Lower leg skin (tissue), 4 donors: ENCODE measurements at regions not wholly inside any gene's neighbourhood (a gene's known extent, or its start where the extent isn't known, plus 50 kb on each side); places are given as distances from the start of the nearest gene placed in this dataset.
"Not testable (repeated sequence)": the region's sequence is repeated elsewhere in the genome, so short reads cannot be mapped to it uniquely, and the experiment has no call there.

Experiments used
- DNase-seq, 2 donors: peaks; one replicate each; pipeline ENCODE4 v3.0.0-alpha.2; 2019; ENCODE audit warnings: low spot score in 2 of 2
- H3K4me3 ChIP-seq: fragments of 200-600 bp; sonication (generic); 2 replicates; pipeline ENCODE4 v1.5.1; 2017; ENCODE audit warnings: mild to moderate bottlenecking, low read depth; ENCODE audit not compliant: poor library complexity, severe bottlenecking
- POLR2A ChIP-seq, 2 donors: fragments of 450-650 bp; IDR thresholded peaks; one replicate each; pipeline ENCODE4 v1.6.1; 2016 to 2017; ENCODE audit warnings: antibody characterized with exemption in 2 of 2, mild to moderate bottlenecking in 1 of 2, moderate library complexity in 1 of 2
- WGBS, 2 donors: methylation state at CpG; one replicate each; pipeline ENCODE4 v1.1.5; 2018; 5-methylcytosine and 5-hydroxymethylcytosine counted together
- intact Hi-C: fragments of 100-400 bp; cut with DNase I; formaldehyde crosslinking; loops from one replicate; pipeline ENCODE4 v1.15.0; 2023; ENCODE audit warnings: low total_unique reads
- TF ChIP-seq, protein P1 (sequence below), 3 donors: fragments of 450-650 bp; IDR thresholded peaks; one replicate each; pipeline ENCODE4 v1.5.1; 2016; ENCODE audit warnings: antibody characterized with exemption in 3 of 3, mild to moderate bottlenecking in 3 of 3, moderate library complexity in 2 of 3

DNA sequence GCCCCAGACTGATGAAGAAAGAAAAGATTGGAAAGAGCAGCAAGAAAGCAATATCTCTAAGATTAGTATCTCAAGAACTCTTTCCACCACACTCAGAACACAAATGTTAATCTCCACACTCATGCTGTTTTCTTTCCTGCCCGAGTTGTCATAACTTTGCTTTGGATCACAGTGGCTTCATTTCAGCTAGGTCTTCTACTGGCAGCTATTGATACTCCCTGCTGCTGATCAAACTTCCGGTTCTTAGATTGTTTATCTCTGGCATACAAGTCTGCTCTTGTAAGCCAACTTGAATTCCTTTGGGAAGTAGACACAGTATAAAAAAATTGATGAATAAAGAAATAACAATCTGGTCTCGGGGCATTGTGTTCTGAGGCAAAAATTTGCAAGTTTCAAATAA, 77.7 kb upstream of the SPEF2 start:
- no peak overlapping the region for H3K4me3 ChIP-seq
- 24 to 37% methylated on average over 3 of the region's 3 CpGs for WGBS, 2 donors
- TF ChIP-seq, protein P1, sequence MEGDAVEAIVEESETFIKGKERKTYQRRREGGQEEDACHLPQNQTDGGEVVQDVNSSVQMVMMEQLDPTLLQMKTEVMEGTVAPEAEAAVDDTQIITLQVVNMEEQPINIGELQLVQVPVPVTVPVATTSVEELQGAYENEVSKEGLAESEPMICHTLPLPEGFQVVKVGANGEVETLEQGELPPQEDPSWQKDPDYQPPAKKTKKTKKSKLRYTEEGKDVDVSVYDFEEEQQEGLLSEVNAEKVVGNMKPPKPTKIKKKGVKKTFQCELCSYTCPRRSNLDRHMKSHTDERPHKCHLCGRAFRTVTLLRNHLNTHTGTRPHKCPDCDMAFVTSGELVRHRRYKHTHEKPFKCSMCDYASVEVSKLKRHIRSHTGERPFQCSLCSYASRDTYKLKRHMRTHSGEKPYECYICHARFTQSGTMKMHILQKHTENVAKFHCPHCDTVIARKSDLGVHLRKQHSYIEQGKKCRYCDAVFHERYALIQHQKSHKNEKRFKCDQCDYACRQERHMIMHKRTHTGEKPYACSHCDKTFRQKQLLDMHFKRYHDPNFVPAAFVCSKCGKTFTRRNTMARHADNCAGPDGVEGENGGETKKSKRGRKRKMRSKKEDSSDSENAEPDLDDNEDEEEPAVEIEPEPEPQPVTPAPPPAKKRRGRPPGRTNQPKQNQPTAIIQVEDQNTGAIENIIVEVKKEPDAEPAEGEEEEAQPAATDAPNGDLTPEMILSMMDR (IDR thresholded peaks at IDR 0.05), result no peak
- no peak for TF ChIP-seq POLR2A (IDR thresholded peaks at IDR 0.05)
- DNase-seq, result no peak
- intact Hi-C loops, result no loop called here

DNA sequence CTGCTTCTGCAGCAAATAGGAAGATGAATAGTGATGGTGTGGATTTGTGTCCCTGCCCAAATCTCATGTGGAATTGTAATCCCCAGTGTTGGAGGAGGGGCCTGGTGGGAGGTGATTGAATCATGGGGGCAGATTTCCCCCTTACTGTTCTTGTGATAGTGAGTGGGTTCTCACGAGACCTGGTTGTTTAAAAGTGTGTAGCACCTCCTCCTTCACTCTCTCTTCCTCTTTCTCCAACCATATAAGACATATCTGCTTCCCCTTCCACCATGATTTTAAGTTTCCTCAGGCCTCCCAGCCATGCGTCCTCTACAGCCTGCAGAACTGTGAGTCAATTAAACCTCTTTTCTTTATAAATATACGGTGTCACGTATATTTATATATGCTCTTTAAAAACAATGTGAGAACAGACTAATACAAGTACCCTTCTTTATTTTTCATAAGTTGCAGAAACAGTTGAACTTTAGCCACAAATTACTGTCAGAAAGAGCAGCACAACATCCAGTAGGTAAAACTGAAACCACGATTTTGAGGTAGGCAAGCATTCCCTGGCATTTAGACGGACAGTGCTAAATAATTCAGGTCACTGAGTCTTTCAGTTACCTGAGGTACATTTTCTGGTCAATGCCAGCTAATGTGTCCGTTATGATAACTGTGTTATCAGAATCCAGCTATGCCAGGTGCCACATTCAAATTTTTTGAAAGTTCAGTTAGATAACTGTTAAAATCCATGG, 79.3 kb upstream of the SPEF2 start:
- no peak for DNase-seq
- no peak overlapping the region for H3K4me3 ChIP-seq
- intact Hi-C loops, result no loop called here
- TF ChIP-seq POLR2A (IDR thresholded peaks at IDR 0.05), result no peak
- TF ChIP-seq, protein P1 (IDR thresholded peaks at IDR 0.05), result no peak
- 70 to 77% methylated on average over 7 of the region's 7 CpGs for WGBS, 2 donors

DNA sequence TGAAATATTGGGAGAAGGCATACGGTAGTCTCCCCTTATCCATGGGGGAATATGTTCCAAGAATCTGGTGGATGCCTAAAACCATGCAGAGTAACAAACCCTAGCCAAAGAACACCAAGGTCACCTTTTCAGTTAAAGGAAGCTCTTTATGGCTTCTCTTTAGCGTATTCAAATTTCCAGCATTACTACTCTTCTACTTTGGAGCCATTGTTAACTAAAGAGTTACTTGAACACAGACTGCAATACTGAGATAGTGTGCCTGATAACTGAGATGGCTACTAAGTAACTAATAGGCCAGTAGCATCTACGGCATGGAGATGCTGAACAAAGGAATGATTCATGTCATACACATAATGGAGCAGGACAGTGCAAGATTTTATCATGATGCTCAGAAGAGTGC, 84.5 kb upstream of the SPEF2 start:
- WGBS, 2 donors, result 87 to 92% methylated on average over 3 of the region's 3 CpGs
- no peak for DNase-seq
- intact Hi-C loops, result no loop called here

DNA sequence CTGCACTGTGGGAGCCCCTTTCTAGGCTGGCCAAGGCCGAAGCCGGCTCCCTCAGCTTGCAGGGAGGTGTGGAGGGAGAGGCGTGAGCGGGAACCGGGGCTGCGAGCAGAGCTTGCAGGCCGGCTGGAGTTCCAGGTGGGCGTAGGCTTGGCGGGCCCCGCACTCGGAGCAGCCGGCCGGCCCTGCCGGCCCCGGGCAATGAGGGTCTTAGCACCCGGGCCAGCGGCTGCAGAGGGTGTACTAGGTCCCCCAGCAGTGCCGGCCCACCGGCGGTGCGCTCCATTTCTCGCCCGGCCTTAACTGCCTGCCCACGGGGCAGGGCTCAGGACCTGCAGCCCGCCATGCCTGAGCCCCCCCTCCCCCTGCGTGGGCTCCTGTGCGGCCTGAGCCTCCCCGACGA, 86.1 kb upstream of the SPEF2 start:
- H3K4me3 ChIP-seq, DNase-seq, intact Hi-C loops: not testable (repeated sequence)
- 60 to 96% methylated on average over 3 to 14 of the region's 29 CpGs for WGBS, 2 donors

More for the DNA sequence above, 84.5 kb upstream of the SPEF2 start:
- TF ChIP-seq POLR2A (IDR thresholded peaks at IDR 0.05), result no peak
- TF ChIP-seq, protein P1 (IDR thresholded peaks at IDR 0.05), result no peak
- H3K4me3 ChIP-seq, result no peak overlapping the region

DNA sequence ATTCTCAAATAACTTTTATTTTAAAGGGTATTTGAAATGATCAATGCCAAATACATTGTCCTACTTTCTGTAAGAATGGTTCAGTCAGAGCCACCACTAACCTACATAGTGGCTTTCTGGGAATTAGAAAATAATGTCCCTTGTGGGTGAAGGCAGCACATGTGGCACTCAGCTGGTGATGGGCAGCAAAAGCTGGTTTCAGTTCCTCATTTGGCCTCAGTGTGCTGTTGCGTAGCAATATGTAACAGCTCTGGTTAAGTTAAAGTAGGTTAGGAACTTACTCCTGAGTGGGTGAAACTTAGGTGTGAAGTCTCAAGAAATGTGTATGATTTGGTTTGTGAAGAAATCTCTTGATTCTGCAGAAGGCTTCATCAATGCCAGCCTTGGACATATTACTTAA, 99.6 kb upstream of the SPEF2 start:
- intact Hi-C loops, result no loop called here
- H3K4me3 ChIP-seq, result no peak overlapping the region
- TF ChIP-seq, protein P1 (IDR thresholded peaks at IDR 0.05), result no peak
- no peak for TF ChIP-seq POLR2A (IDR thresholded peaks at IDR 0.05)
- no peak for DNase-seq
- 74 to 90% methylated on average over 1 of the region's 1 CpG for WGBS, 2 donors

DNA sequence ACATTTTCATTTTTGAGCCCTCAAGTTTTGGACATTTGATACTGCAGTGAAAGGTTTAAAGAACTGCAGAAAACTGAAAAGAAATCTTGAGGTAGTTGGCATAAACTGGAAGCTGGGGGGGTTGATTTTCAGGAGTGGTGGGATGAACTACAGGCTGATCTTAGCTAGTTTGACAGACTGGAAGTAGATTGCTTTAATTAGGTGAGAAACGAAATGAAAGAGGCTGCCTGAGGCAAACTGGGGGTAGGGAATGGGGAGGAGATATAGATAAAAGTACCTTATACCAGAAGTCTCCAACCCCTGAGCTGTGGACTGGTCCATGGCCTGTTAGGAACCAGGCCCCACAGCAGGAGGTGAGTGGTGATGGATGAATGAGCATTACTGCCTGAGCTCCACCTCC, 101.4 kb upstream of the SPEF2 start:
- no peak for DNase-seq
- TF ChIP-seq, protein P1 (IDR thresholded peaks at IDR 0.05), result no peak
- TF ChIP-seq POLR2A (IDR thresholded peaks at IDR 0.05), result no peak
- H3K4me3 ChIP-seq, result no peak overlapping the region
- intact Hi-C loops, result no loop called here
- 41 to 43% methylated on average over 1 of the region's 1 CpG for WGBS, 2 donors
